ENCODE measurements at regions not wholly inside any gene's neighbourhood (a gene's known extent, or its start where the extent isn't known, plus 50 kb on each side); places are given as distances from the start of the nearest gene placed in this dataset.

- Histone ChIP-seq H3K9me3 (ENCODE audit: insufficient read depth, low read depth, low read length) (no peaks in the 10 kb centered on the region), H3K9ac (ENCODE audit: low read length) (no peak overlapping the region), H4K91ac (ENCODE audit: low read depth, low read length) (no peak overlapping the region), H2AFZ (ENCODE audit: insufficient read depth, low read length, poor library complexity) (no peak overlapping the region), H3K79me2 (ENCODE audit: control insufficient read depth, insufficient read depth, low read length, poor library complexity) (no peaks in the 10 kb centered on the region), H3K27me3 (ENCODE audit: insufficient read depth, low read length) (no peaks in the 10 kb centered on the region), H3K18ac (ENCODE audit: low read length) (no peak overlapping the region), H4K12ac (ENCODE audit: low read depth, low read length) (no peak overlapping the region), H2BK120ac (ENCODE audit: insufficient read depth, low read length, poor library complexity) (no peak overlapping the region), H3K4me1 (ENCODE audit: control insufficient read depth in 1 of 2, insufficient read depth in 2 of 2, low read length in 2 of 2) (peaks cover 0 to 5% of the 10 kb centered on the region in 2 experiments), H3K4me3 (ENCODE audit: low read depth, low read length) (no peak overlapping the region), H3K23ac (ENCODE audit: low read length) (no peak overlapping the region), H3K4ac (ENCODE audit: low read depth, low read length) (no peak overlapping the region), H3K36me3 (ENCODE audit: control insufficient read depth in 1 of 2, insufficient read depth in 2 of 2, low read length in 2 of 2) (no peaks in the 10 kb centered on the region), H2BK5ac (ENCODE audit: low read depth, low read length, poor library complexity) (no peak overlapping the region), H3K4me2 (ENCODE audit: low read length) (no peak overlapping the region), H4K8ac (ENCODE audit: low read depth, low read length) (no peak overlapping the region), H2AK5ac (ENCODE audit: low read length) (no peak overlapping the region), H3K14ac (ENCODE audit: low read length) (no peak overlapping the region), H2BK12ac (ENCODE audit: low read length) (no peak overlapping the region), H3K27ac (ENCODE audit: low read depth, low read length) (peak overlapping the region; percentile 73), H3K79me1 (ENCODE audit: low read length) (peaks cover 2% of the 10 kb centered on the region)
- peak in 1 of 2 donors; percentile 10 for DNase-seq
- WGBS (ENCODE audit: extremely low coverage, insufficient coverage, insufficient read length) = no CpG with 5 or more reads among the region's 2 CpGs
Measured at GRCh38 chr17:70365091-70365583, 195.8 kb downstream of the KCNJ2 start.

DNA sequence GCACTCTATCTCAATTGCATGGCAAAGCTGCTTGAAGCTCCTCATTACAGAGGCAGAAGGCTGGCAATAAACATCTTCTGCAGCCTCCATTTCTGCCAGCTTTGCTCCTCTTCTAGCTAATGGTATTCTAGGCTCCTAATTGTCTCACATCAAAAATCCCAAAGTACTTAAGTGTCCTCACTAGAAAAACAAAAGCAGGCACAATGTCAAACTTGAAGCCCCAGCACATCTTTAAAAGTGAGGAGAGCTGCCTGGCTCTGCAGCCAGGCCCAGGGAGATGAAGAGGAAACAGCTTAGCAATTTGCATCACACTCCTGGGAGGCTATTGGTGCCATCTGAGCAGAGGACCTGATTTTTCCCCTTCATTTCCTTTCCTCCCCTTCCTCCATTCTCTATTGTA is 197.1 kb downstream of the KCNJ2 start:
- H3K79me1 ChIP-seq (ENCODE audit: low read length) = peaks cover 2% of the 10 kb centered on the region
- no peak overlapping the region for H4K12ac ChIP-seq (ENCODE audit: low read depth, low read length)
- no peak overlapping the region for H2AK5ac ChIP-seq (ENCODE audit: low read length)
- H2BK5ac ChIP-seq (ENCODE audit: low read depth, low read length, poor library complexity) = no peak overlapping the region
- H3K23ac ChIP-seq (ENCODE audit: low read length) = no peak overlapping the region
- H3K9me3 ChIP-seq (ENCODE audit: insufficient read depth, low read depth, low read length) = no peaks in the 10 kb centered on the region
- H3K79me2 ChIP-seq (ENCODE audit: control insufficient read depth, insufficient read depth, low read length, poor library complexity) = no peaks in the 10 kb centered on the region
- H3K14ac ChIP-seq (ENCODE audit: low read length) = no peak overlapping the region
- H3K9ac ChIP-seq (ENCODE audit: low read length) = no peak overlapping the region
- H3K4ac ChIP-seq (ENCODE audit: low read depth, low read length) = no peak overlapping the region
- DNase-seq = no peak
- H2BK12ac ChIP-seq (ENCODE audit: low read length) = no peak overlapping the region
- H4K8ac ChIP-seq (ENCODE audit: low read depth, low read length) = no peak overlapping the region
- no peak overlapping the region for H3K27ac ChIP-seq (ENCODE audit: low read depth, low read length)
- H3K27me3 ChIP-seq (ENCODE audit: insufficient read depth, low read length) = no peaks in the 10 kb centered on the region
- H3K4me3 ChIP-seq (ENCODE audit: low read depth, low read length) = no peak overlapping the region
- H3K4me2 ChIP-seq (ENCODE audit: low read length) = no peak overlapping the region
- no peak overlapping the region for H2AFZ ChIP-seq (ENCODE audit: insufficient read depth, low read length, poor library complexity)
- H3K18ac ChIP-seq (ENCODE audit: low read length) = no peak overlapping the region
- no peaks in the 10 kb centered on the region for H3K36me3 ChIP-seq (ENCODE audit: control insufficient read depth in 1 of 2, insufficient read depth in 2 of 2, low read length in 2 of 2)
- peaks cover 0 to 5% of the 10 kb centered on the region in 2 experiments for H3K4me1 ChIP-seq (ENCODE audit: control insufficient read depth in 1 of 2, insufficient read depth in 2 of 2, low read length in 2 of 2)
- H4K91ac ChIP-seq (ENCODE audit: low read depth, low read length) = no peak overlapping the region
- no peak overlapping the region for H2BK120ac ChIP-seq (ENCODE audit: insufficient read depth, low read length, poor library complexity)

DNA sequence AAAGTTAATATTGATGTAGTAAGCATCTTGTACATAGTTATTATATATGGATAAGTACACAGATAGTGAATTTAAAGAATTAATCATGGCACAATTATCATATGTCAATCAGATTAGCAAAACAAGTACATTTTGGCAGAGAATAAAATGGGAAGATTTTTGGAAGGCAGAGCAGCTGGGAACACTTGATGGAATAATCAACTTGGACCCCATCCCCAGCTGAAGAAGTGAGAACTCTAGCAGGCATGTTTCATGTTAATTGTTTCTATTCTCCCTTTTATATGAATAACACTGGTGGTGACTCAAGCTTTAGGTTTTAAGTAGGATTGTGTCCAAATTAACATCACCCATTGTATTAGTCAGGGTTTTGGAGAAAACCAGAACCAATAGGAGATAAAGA is 198.7 kb downstream of the KCNJ2 start:
- no peak overlapping the region for H3K14ac ChIP-seq (ENCODE audit: low read length)
- no peak overlapping the region for H3K27ac ChIP-seq (ENCODE audit: low read depth, low read length)
- no peaks in the 10 kb centered on the region for H3K36me3 ChIP-seq (ENCODE audit: control insufficient read depth in 1 of 2, insufficient read depth in 2 of 2, low read length in 2 of 2)
- no peaks in the 10 kb centered on the region for H3K27me3 ChIP-seq (ENCODE audit: insufficient read depth, low read length)
- no peak for DNase-seq
- H3K4me2 ChIP-seq (ENCODE audit: low read length) = no peak overlapping the region
- no peak overlapping the region for H3K4me3 ChIP-seq (ENCODE audit: low read depth, low read length)
- H3K9me3 ChIP-seq (ENCODE audit: insufficient read depth, low read depth, low read length) = no peaks in the 10 kb centered on the region
- H4K91ac ChIP-seq (ENCODE audit: low read depth, low read length) = no peak overlapping the region
- H3K4ac ChIP-seq (ENCODE audit: low read depth, low read length) = no peak overlapping the region
- no peak overlapping the region for H2BK12ac ChIP-seq (ENCODE audit: low read length)
- H2BK120ac ChIP-seq (ENCODE audit: insufficient read depth, low read length, poor library complexity) = no peak overlapping the region
- H2BK5ac ChIP-seq (ENCODE audit: low read depth, low read length, poor library complexity) = no peak overlapping the region
- no peaks in the 10 kb centered on the region for H3K79me1 ChIP-seq (ENCODE audit: low read length)
- H3K4me1 ChIP-seq (ENCODE audit: control insufficient read depth in 1 of 2, insufficient read depth in 2 of 2, low read length in 2 of 2) = peaks cover 0 to 5% of the 10 kb centered on the region in 2 experiments
- H3K79me2 ChIP-seq (ENCODE audit: control insufficient read depth, insufficient read depth, low read length, poor library complexity) = no peaks in the 10 kb centered on the region
- no peak overlapping the region for H4K8ac ChIP-seq (ENCODE audit: low read depth, low read length)
- H3K23ac ChIP-seq (ENCODE audit: low read length) = no peak overlapping the region
- no peak overlapping the region for H3K9ac ChIP-seq (ENCODE audit: low read length)
- no peak overlapping the region for H2AK5ac ChIP-seq (ENCODE audit: low read length)
- no peak overlapping the region for H3K18ac ChIP-seq (ENCODE audit: low read length)
- H4K12ac ChIP-seq (ENCODE audit: low read depth, low read length) = no peak overlapping the region
- H2AFZ ChIP-seq (ENCODE audit: insufficient read depth, low read length, poor library complexity) = no peak overlapping the region

- Histone ChIP-seq H3K9me3 (ENCODE audit: insufficient read depth, low read depth, low read length) (no peaks in the 10 kb centered on the region), H4K91ac (ENCODE audit: low read depth, low read length) (no peak overlapping the region), H3K4me2 (ENCODE audit: low read length) (no peak overlapping the region), H3K79me1 (ENCODE audit: low read length) (no peaks in the 10 kb centered on the region), H3K79me2 (ENCODE audit: control insufficient read depth, insufficient read depth, low read length, poor library complexity) (no peaks in the 10 kb centered on the region), H3K27me3 (ENCODE audit: insufficient read depth, low read length) (no peaks in the 10 kb centered on the region), H2BK5ac (ENCODE audit: low read depth, low read length, poor library complexity) (no peak overlapping the region), H2BK12ac (ENCODE audit: low read length) (no peak overlapping the region), H3K18ac (ENCODE audit: low read length) (no peak overlapping the region), H3K27ac (ENCODE audit: low read depth, low read length) (no peak overlapping the region), H3K36me3 (ENCODE audit: control insufficient read depth in 1 of 2, insufficient read depth in 2 of 2, low read length in 2 of 2) (no peaks in the 10 kb centered on the region), H2BK120ac (ENCODE audit: insufficient read depth, low read length, poor library complexity) (no peak overlapping the region), H3K4me1 (ENCODE audit: control insufficient read depth in 1 of 2, insufficient read depth in 2 of 2, low read length in 2 of 2) (peaks cover 0 to 5% of the 10 kb centered on the region in 2 experiments), H3K4me3 (ENCODE audit: low read depth, low read length) (no peak overlapping the region), H2AFZ (ENCODE audit: insufficient read depth, low read length, poor library complexity) (no peak overlapping the region), H3K4ac (ENCODE audit: low read depth, low read length) (no peak overlapping the region), H2AK5ac (ENCODE audit: low read length) (no peak overlapping the region), H3K14ac (ENCODE audit: low read length) (no peak overlapping the region), H4K12ac (ENCODE audit: low read depth, low read length) (no peak overlapping the region), H4K8ac (ENCODE audit: low read depth, low read length) (no peak overlapping the region), H3K23ac (ENCODE audit: low read length) (no peak overlapping the region), H3K9ac (ENCODE audit: low read length) (no peak overlapping the region)
- no peak for DNase-seq
- WGBS (ENCODE audit: extremely low coverage, insufficient coverage, insufficient read length) = no CpG with 5 or more reads among the region's 2 CpGs
Measured at GRCh38 chr17:70369391-70369790, 200.1 kb downstream of the KCNJ2 start.
